SK-N-SH (cell line): ENCODE measurements at regions not wholly inside any gene's neighbourhood (a gene's known extent, or its start where the extent isn't known, plus 50 kb on each side); places are given as distances from the start of the nearest gene placed in this dataset.

ENCODE experiments used
- EP300 ChIP-seq, 2 experiments: IDR thresholded peaks; 2 replicates each; pipeline versions ENCODE4 v1.4.0 to v1.6.1; 2012; ENCODE audit warnings: borderline replicate concordance in 1 of 2, low read depth in 1 of 2, low read length in 1 of 2
- JUND ChIP-seq: IDR thresholded peaks from 2 replicates; pipeline ENCODE4 v1.4.0; 2012

- no peak for TF ChIP-seq JUND
- no peak for TF ChIP-seq EP300 (IDR thresholded peaks at IDR 0.05; ENCODE audit: borderline replicate concordance in 1 of 2, low read depth in 1 of 2, low read length in 1 of 2)
Observed at GRCh38 chr4:74543983-74544382, 99.0 kb downstream of the AREG start.
